GM19324 (cell line): ENCODE measurements at regions not wholly inside any gene's neighbourhood (a gene's known extent, or its start where the extent isn't known, plus 50 kb on each side); places are given as distances from the start of the nearest gene placed in this dataset.
A peak's percentile ranks its signal among the peaks of the same experiment; 100 is the strongest.

ENCODE experiments used
- ATAC-seq: cut with Tn5 transposase; IDR thresholded peaks from one replicate; pipeline ENCODE4 v1.9.1; 2021; ENCODE audit warnings: mild to moderate bottlenecking, moderate library complexity; ENCODE audit not compliant: unreplicated experiment, low FRiP score

GRCh38 chr9:120030847-120031246, 549.1 kb downstream of the CDK5RAP2 start:
- no peak for ATAC-seq

GRCh38 chr9:120018550-120018949, 561.4 kb downstream of the CDK5RAP2 start:
- ATAC-seq: no peak

- ATAC-seq: no peak
Measured at GRCh38 chr9:120018037-120018436, 561.9 kb downstream of the CDK5RAP2 start.

GRCh38 chr9:120016231-120016630, 563.7 kb downstream of the CDK5RAP2 start:
- no peak for ATAC-seq

- ATAC-seq: no peak
Measured at GRCh38 chr9:120014796-120015195, 565.2 kb downstream of the CDK5RAP2 start.

GRCh38 chr9:120009856-120010255, 570.1 kb downstream of the CDK5RAP2 start:
- ATAC-seq: no peak

- ATAC-seq: no peak
Measured at GRCh38 chr9:120001536-120001935, 578.4 kb downstream of the CDK5RAP2 start.

- no peak for ATAC-seq
Measured at GRCh38 chr9:119998614-119999013, 581.4 kb downstream of the CDK5RAP2 start.

GRCh38 chr9:119991797-119992196, 588.2 kb downstream of the CDK5RAP2 start:
- ATAC-seq: no peak

GRCh38 chr9:119986713-119987112, 593.3 kb downstream of the CDK5RAP2 start:
- ATAC-seq: no peak

- ATAC-seq: no peak
Measured at GRCh38 chr9:119986205-119986604, 593.8 kb downstream of the CDK5RAP2 start.

GRCh38 chr9:119974026-119974425, 604.8 kb upstream of the BRINP1 start:
- no peak for ATAC-seq

- peak; percentile 93 for ATAC-seq
Measured at GRCh38 chr9:119968836-119969707, 599.8 kb upstream of the BRINP1 start.

GRCh38 chr9:119967867-119968535, 598.8 kb upstream of the BRINP1 start:
- ATAC-seq: no peak

GRCh38 chr9:119963798-119964372, 594.6 kb upstream of the BRINP1 start:
- ATAC-seq: no peak

GRCh38 chr9:119963258-119963797, 594.1 kb upstream of the BRINP1 start:
- no peak for ATAC-seq

GRCh38 chr9:119961774-119962424, 592.7 kb upstream of the BRINP1 start:
- ATAC-seq: no peak

- no peak for ATAC-seq
Measured at GRCh38 chr9:119959846-119960545, 590.8 kb upstream of the BRINP1 start.

GRCh38 chr9:119956111-119956510, 586.9 kb upstream of the BRINP1 start:
- no peak for ATAC-seq

GRCh38 chr9:119955276-119955675, 586.0 kb upstream of the BRINP1 start:
- no peak for ATAC-seq
